Effector CD4-positive, alpha-beta T cell (primary cell): ENCODE measurements at regions not wholly inside any gene's neighbourhood (a gene's known extent, or its start where the extent isn't known, plus 50 kb on each side); places are given as distances from the start of the nearest gene placed in this dataset.

Experiments
- DNase-seq: peaks from one replicate; pipeline ENCODE4 v3.0.0-alpha.2; 2020

- DNase-seq = no peak
Observed at GRCh38 chr1:58864654-58865053, 80.8 kb upstream of the JUN start.

GRCh38 chr1:58866578-58866977, 82.7 kb upstream of the JUN start:
- no peak for DNase-seq

- DNase-seq = no peak
Observed at GRCh38 chr1:58869638-58870297, 85.9 kb upstream of the JUN start.

- no peak for DNase-seq
Observed at GRCh38 chr1:58870298-58870676, 86.4 kb upstream of the JUN start.

- no peak for DNase-seq
Observed at GRCh38 chr1:58874342-58874741, 90.5 kb upstream of the JUN start.

GRCh38 chr1:58874757-58875755, 91.2 kb upstream of the JUN start:
- no peak for DNase-seq

GRCh38 chr1:58879464-58879863, 95.6 kb upstream of the JUN start:
- no peak for DNase-seq

GRCh38 chr1:58880592-58880991, 96.7 kb upstream of the JUN start:
- no peak for DNase-seq

GRCh38 chr1:58881471-58881994, 97.7 kb upstream of the JUN start:
- no peak for DNase-seq

GRCh38 chr1:58882322-58882948, 98.6 kb upstream of the JUN start:
- no peak for DNase-seq

- DNase-seq = no peak
Observed at GRCh38 chr1:58883037-58883887, 99.4 kb upstream of the JUN start.

- DNase-seq = no peak
Observed at GRCh38 chr1:58883888-58884482, 100.1 kb upstream of the JUN start.

- DNase-seq = no peak
Observed at GRCh38 chr1:58884706-58885661, 101.1 kb upstream of the JUN start.

- no peak for DNase-seq
Observed at GRCh38 chr1:58885998-58886397, 102.2 kb upstream of the JUN start.

GRCh38 chr1:58886611-58887010, 102.8 kb upstream of the JUN start:
- DNase-seq = no peak

- no peak for DNase-seq
Observed at GRCh38 chr1:58887059-58887458, 103.2 kb upstream of the JUN start.

GRCh38 chr1:58888833-58889232, 105.0 kb upstream of the JUN start:
- DNase-seq = no peak

GRCh38 chr1:58890113-58890512, 106.3 kb upstream of the JUN start:
- no peak for DNase-seq

GRCh38 chr1:58890609-58891008, 106.8 kb upstream of the JUN start:
- no peak for DNase-seq

- no peak for DNase-seq
Observed at GRCh38 chr1:58891347-58891746, 107.5 kb upstream of the JUN start.
